ENCODE measurements at regions not wholly inside any gene's neighbourhood (a gene's known extent, or its start where the extent isn't known, plus 50 kb on each side); places are given as distances from the start of the nearest gene placed in this dataset.

DNA sequence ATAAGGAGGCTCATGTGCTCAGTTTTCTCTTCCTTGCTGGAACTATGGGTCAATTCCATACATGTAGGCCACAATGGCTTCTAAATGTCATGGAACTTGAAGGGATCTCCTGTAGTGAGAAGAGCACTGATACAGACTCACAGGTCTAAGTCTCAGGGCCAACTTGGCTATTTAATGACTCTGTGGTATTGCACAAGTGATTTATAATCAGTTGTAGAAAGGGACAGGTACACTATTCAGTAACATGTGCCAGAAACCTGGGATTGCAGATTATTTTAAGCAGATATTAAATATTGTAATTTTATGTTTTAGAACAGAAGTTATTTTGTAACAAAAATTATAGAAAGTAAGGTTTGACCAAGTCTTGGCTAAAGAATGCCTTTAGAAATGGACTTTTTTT is 241.5 kb upstream of the PIK3R1 start:
- no peak for DNase-seq (ENCODE audit: extremely low read depth, low read depth)
- TF ChIP-seq, protein P1, sequence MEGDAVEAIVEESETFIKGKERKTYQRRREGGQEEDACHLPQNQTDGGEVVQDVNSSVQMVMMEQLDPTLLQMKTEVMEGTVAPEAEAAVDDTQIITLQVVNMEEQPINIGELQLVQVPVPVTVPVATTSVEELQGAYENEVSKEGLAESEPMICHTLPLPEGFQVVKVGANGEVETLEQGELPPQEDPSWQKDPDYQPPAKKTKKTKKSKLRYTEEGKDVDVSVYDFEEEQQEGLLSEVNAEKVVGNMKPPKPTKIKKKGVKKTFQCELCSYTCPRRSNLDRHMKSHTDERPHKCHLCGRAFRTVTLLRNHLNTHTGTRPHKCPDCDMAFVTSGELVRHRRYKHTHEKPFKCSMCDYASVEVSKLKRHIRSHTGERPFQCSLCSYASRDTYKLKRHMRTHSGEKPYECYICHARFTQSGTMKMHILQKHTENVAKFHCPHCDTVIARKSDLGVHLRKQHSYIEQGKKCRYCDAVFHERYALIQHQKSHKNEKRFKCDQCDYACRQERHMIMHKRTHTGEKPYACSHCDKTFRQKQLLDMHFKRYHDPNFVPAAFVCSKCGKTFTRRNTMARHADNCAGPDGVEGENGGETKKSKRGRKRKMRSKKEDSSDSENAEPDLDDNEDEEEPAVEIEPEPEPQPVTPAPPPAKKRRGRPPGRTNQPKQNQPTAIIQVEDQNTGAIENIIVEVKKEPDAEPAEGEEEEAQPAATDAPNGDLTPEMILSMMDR (IDR thresholded peaks at IDR 0.05; ENCODE audit: low read depth, low read length), result no peak

DNA sequence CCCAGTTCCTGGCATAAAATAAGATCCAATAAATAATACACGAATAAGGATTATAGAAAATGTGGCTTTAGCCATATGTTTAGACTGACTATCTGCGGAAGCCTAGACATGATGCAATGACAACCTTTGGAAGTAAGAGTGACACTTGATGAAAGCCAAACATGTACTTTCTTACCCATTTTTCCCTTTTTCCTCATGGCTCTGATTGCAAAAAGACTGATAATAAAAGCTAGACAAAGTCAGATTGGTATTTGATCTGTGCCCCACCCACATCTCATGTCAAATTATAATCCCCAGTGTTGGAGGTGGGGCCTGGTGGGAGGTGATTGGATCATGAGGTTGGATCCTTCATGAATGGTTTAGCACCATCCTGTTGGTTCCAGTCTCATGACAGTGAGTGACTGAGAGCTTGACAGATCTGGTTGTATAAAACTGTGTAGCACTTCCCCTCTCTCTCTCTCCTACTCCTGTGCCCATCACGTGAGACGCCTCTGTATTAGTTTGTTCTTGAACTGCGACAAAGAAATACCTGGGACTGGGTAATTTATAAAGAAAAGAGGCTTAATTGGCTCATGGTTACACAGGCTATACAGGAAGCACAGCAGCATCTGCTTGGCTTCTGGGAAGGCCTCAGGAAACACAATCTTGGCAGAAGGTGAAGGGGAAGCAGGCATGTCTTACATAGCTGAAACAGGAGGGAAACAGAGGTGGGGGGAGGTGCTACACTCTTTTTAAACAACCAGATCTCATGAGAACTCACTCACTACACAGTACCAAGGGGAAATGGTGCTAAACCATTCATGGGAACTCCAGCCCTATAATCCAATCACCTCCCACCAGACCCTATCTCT is 243.4 kb upstream of the PIK3R1 start:
- TF ChIP-seq, protein P1 (IDR thresholded peaks at IDR 0.05; ENCODE audit: low read depth, low read length), result no peak
- no peak for DNase-seq (ENCODE audit: extremely low read depth, low read depth)

DNA sequence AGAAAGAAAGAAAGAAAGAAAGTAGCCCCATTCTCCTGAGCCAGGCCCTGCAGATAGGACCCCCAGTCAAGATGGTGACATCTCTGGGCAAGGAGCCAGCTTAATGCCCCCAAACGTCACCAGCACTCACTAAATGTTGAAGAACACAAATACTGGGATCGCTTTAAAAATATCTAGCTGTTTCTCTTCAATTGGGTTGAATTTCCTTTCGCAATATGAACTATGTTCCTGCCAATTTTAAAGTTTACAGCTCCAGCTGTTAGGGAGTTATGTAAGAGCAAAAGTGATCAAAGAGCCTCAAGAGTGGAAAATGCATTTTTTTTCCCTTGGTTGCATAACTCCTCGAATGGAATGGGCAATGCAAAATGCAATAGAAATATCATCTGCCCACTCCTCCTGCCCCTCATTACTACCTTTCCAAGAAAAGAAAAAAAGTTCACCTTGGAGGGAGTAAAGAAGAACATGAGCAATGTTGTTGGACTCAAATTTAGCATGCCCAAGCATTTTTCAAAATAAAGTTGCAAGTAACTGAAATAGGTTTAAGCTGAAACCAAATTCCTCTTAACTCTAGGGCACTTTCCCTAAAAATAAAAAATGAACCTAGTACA is 244.2 kb upstream of the PIK3R1 start:
- TF ChIP-seq, protein P1 (IDR thresholded peaks at IDR 0.05; ENCODE audit: low read depth, low read length), result no peak
- DNase-seq (ENCODE audit: extremely low read depth, low read depth), result peak; percentile 62

DNA sequence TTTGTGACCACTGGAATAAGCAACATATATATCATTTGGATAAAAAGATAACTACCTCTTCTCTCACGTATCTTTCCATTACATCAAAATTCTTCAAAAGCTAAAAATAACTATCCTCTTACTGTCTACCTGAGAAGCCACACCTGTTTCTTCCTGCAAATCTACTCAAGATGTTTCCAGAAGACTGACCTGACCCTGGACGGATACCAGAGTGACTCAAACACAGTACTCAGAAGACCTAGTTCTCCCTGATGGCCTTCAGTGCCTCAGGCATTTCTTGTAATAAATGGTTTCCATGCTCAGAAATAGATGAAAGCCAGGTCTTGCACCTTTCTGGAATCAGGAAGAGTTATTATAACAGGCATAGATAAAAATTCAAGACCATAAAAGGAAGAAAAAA is 245.9 kb upstream of the PIK3R1 start:
- TF ChIP-seq, protein P1 (IDR thresholded peaks at IDR 0.05; ENCODE audit: low read depth, low read length), result no peak
- no peak for DNase-seq (ENCODE audit: extremely low read depth, low read depth)

DNA sequence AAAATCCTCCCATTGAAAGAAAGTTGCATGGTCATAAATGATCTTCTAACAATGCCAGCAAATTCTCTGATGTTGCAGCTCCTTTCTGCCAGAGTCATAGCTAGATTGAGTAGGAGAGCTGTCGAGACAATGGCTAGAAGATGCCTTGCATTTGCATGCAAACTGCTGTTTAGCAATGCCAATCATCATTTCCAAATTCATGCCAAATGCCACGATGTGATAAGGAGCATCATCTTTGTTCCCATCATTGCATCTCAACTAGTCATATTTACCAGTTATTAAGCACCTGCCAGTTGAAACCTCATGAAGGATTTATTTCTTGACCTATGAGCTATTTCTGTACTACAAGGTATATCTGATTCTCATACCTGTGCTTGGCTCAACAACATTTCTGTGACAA is 246.4 kb upstream of the PIK3R1 start:
- DNase-seq (ENCODE audit: extremely low read depth, low read depth), result no peak
- TF ChIP-seq, protein P1 (IDR thresholded peaks at IDR 0.05; ENCODE audit: low read depth, low read length), result no peak

DNA sequence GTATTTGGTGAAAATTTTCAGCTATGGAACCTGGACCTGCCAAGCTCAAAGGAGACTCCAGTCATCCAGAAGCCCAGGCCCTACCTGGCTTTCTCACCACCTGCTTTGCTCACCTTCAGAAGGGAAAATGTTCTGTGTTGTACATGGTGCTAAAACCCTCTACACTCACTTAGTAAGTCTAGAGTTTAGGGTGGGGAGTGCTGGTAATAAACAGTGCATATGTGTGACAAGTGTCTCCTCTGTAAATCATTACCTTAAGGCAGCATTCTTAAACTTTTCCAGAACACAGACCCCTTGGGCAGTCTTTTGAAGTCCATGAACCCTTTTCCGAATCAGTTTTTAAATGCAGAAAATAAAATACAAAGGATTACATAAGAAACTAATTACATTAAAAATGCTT is 248.8 kb upstream of the PIK3R1 start:
- DNase-seq (ENCODE audit: extremely low read depth, low read depth), result no peak
- TF ChIP-seq, protein P1 (IDR thresholded peaks at IDR 0.05; ENCODE audit: low read depth, low read length), result no peak

DNA sequence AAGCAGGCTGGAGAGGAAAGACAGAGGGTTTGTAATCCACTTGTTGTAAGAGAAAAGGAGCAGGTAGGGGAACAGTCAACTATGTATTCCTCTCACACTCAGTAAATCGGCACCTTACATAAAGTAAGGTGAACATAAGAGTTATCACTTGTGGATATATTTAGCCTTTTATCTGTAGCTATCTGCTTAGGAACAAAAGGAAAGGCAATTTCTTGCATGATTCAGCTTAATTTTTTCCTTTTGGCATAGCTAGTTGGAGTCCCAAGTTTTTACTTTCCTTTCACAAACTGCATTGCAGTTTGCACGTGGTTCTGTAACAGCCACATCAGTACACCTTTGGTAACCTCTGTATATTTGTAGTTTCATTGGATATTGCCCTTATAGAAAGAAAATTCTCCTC is 250.9 kb upstream of the PIK3R1 start:
- no peak for DNase-seq (ENCODE audit: extremely low read depth, low read depth)
- TF ChIP-seq, protein P1 (IDR thresholded peaks at IDR 0.05; ENCODE audit: low read depth, low read length), result no peak

All from AG09319 (cell line).